ENCODE measurements at regions not wholly inside any gene's neighbourhood (a gene's known extent, or its start where the extent isn't known, plus 50 kb on each side); places are given as distances from the start of the nearest gene placed in this dataset.

GRCh38 chr7:118737935-118738334 is 513.4 kb downstream of the ANKRD7 start:
- TF ChIP-seq RFX5 (IDR thresholded peaks at IDR 0.05; ENCODE audit: low read depth, low read length) (no peak), CTCF (conservative IDR thresholded peaks at IDR 0.05; ENCODE audit: low read depth, low read length) (no peak), MXI1 (IDR thresholded peaks at IDR 0.05; ENCODE audit: borderline replicate concordance, low read depth, low read length) (no peak), POLR2A (IDR thresholded peaks at IDR 0.05; ENCODE audit: low read depth, low read length) (no peak), CHD1 (IDR thresholded peaks at IDR 0.05; ENCODE audit: low read depth, low read length) (no peak), FOS (IDR thresholded peaks at IDR 0.05; ENCODE audit: low read depth, low read length) (no peak), MAZ (IDR thresholded peaks at IDR 0.05; ENCODE audit: borderline replicate concordance, low read depth, low read length) (no peak)

All from IMR-90 (cell line).